ENCODE measurements at regions not wholly inside any gene's neighbourhood (a gene's known extent, or its start where the extent isn't known, plus 50 kb on each side); places are given as distances from the start of the nearest gene placed in this dataset.

DNA sequence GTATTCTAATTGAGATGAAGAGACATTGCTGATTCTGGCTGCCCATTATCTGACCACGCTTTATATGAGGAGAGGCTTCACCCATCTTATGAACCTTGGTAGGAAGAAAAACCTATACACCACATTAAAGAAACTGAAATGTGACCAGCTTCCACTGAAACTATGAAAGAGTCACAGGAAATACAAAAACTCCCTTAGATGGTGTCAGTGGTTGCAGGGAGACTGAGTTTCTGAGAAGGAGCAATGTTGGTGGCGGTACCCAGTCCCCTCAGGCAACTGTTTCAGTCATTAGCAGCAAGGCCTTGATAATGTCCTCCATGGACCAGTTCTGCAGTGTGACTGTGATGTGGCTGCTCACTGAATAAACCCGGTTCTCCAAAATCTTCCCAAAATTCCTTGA is 110.5 kb upstream of the FTMT start:
- no peak for DNase-seq

DNA sequence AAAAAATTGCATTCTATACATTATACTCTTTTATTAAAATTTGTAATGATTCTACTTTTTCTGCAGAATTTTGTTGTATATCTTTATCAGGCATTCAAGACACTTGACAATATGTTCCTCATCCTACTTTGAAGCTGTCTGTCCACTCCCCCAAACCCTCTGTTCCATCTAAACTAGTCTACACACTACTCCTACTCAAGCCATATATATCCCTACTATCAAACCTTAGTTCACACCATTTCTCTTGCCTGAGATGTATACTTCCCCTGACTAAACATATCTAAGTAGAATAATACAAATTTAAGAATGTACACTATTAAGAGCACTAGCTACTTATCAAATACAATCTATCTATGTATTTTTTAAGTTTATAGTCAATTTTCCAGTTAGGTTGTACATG is 107.1 kb upstream of the FTMT start:
- no peak for DNase-seq

DNA sequence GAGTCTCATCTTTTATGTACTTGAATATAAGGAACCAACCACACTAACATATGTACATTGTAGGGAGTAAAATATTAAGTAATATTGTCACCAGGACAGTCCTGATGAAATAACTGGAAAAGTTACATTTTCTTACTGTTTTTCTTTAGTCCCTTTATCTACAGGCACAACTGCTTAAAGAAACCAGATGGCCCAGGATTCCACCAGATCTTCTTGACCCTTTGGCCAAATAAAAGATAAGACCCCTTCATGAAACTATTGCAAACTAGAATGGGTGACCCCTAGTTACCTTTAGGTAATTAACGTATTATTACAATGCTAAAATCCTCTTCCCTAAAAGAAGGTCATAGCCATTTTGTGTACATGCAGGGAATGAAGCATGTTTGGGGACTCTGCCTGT is 106.3 kb upstream of the FTMT start:
- DNase-seq: no peak

DNA sequence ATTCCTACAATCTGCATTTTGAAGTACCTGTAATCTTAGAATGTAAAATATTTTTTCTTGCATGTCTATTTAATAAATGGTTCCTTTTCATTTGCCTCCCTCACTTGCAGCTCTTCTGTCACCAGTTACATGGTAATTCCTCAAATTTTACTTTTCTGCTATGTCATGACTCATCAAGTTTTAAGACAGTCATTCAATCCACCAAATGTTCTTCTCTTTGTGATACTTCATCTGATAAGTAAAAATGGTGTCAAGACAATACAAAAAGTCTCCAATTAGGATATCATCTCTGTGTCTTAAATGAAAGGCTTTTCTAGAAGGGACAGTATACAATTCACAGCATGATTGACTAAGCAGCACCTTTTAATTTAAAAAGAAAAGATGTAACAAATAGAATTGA is 104.9 kb upstream of the FTMT start:
- DNase-seq: no peak

DNA sequence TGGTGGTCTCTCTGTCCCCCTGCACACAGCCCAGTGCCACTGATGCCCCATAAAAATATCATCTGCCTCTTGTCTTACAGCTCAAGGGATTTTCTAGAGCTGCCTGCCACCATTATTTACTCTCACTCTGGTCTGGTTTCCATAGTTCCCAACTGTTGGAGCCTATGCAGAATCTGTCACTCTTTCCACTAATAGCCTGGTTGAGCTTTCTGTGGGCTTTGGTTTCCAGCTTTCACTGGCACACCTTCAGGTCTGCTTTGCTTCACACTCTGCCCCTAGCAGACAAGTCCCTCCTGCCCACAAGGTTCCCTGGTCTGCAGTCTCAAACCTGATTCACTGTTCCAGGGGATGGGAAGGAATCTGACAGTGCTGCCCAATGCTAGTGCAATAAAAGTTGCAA is 103.0 kb upstream of the FTMT start:
- no peak for DNase-seq

DNA sequence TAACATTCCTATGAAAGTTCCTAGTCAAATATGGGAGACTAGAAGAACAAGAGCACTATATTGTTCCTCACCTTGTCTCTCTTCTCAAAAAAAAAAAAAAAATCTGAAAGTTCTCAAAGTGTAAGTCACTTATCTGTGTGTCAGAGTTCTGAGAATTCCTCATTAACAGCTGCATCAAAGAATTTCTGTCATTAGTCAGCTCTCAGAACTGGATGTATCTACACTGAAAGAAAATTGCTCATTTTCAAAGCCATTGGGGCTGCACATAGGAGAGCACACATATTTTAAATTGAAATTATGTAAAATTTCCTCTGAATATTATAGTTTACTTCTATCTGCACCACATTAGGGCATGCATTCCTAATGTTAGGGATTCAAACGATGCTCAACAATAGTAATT is 99.5 kb upstream of the FTMT start:
- no peak for DNase-seq

DNA sequence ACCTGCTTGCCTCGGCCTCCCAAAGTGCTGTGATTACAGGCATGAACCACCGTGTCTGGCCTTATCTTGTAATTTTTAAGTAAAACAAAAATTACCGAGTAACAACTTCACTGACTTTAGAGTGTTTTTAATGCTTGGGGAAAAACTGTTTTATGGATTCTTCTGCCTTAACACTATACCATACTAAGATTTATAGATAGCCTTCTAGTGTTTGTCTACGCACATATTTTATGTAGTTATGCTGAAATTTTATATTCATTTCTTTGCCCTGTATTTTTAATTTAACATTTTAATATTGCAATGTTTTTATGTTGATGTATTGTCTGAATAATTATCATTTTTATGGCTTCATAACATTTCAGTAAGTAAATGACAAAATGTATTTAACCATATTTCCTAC is 96.4 kb upstream of the FTMT start:
- DNase-seq: no peak

DNA sequence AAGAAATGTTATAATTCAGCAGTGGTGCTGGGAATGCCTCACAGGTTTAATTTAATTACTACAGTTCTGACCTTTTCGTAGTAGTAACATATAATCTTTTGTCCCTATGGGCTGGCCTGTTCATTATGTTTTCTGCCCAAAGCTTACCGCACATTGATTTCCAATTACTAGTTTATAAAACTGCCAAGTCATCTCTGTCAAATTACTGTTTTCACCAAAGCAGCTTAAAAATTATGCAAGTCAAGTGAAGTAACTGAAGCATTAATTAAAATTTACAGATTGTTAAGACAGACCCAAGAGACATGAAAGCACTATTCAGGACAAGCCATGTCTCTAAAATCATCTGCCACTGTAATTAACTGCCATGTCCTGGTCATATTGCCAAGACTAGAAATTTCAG is 93.9 kb upstream of the FTMT start:
- no peak for DNase-seq

DNA sequence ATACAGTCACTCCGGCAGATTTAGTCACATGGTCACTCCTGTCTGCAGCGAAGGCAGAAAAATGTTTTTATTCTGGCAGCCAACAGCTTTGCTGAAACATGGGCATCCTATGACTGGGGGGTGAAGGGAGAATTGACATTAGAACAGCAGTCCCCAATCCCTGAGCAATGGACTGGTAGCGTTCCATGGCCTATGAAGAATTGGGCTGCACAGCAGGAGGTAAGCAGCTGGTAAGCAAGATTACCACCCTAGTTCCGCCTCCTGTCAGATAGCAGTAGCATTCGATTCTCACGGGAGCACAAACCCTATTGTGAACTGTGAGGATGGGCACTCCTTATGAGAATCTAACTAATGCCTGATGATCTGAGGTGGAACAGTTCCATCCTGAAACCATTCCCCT is 93.1 kb upstream of the FTMT start:
- DNase-seq: no peak

DNA sequence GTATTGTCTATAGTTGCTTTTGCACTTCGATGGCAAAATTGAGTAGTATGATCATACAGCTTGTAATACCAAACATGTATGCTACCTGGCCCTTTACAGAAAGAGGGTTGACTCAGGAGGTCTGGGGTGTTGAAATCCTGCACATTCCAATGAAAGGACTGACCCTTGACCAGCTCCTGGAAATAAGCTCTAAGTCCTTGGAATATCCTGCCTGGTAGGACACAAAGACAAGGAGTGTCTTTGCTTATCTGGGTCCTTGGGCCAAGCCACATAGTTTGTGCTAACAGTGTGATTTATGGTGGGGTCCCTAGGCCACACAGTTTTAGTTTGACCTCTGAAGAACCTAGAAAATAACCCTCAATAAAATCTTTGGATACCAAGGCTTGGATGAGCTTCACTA is 89.3 kb upstream of the FTMT start:
- no peak for DNase-seq

DNA sequence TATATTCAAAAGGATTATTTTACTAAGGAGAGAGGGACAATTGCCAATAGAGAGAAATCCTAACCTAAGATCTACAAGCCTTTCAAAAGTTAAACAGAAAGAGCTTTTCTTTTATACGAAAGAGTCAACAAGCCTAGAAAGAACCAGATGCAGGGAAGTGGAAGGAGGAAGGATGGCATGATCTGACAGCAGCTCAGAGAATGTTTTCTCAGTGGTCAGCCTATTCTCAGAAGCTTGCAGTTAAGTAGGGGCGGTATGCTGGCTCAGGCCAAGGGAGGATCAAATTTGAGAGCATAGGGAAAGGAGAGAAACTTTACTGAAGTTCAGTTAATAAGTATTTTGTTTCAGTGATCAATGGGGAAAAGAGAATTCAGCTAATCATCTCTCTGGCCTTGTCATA is 88.0 kb upstream of the FTMT start:
- no peak for DNase-seq

DNA sequence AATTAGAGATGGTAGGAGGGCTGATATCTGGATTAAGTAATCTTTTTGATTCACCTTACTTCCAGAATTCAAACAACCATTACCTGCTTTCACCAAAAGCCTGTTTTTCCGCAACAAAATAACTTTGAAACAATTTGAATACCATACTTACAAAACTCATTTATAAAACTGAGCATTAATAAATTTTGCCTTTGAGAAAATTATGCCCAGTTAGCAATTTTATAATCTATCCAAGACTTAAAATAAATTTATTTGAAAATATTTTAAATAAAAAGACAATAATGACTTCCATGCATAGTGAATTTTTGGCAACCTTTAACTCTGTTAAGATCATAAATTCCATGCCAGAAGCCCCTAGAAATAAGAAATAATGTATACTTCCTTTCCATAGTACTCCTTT is 71.3 kb upstream of the FTMT start:
- DNase-seq: no peak

DNA sequence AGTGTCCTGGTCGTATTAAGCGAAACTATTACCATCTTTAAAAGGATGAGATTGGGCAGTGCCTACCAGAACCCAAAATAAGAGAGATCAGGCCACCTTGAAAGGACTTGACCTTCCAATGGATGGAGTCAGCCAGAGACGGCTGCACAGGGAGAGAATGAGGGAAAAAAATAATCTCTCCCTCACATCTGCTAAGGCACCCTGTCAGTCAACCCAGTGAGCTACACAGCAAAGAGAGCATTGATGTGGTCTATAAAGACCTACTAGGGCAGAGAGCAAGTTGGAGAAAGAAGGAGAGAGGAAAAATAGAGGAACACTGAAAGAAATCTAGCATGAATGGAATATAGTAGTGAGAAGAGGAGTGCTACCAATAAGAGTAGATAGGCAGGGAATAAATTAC is 68.0 kb upstream of the FTMT start:
- no peak for DNase-seq

DNA sequence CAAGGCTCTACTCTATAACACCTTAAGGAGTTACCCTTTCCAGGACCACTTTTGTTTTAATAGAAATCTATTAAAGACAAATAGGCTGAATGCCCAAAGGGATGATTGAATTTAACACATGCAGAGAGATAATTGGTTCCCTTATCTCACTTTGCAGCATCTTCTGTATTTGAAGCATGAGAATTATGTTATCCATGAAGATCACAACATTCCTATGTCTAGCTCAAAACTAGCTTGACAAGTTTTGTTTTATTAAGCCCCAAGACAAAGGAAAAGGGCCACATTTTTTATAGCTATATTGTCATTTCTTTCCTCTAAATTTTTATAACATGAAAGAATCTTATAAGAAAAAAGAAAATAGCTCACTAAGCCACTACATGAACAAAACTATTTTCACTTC is 57.9 kb upstream of the FTMT start:
- DNase-seq: no peak

DNA sequence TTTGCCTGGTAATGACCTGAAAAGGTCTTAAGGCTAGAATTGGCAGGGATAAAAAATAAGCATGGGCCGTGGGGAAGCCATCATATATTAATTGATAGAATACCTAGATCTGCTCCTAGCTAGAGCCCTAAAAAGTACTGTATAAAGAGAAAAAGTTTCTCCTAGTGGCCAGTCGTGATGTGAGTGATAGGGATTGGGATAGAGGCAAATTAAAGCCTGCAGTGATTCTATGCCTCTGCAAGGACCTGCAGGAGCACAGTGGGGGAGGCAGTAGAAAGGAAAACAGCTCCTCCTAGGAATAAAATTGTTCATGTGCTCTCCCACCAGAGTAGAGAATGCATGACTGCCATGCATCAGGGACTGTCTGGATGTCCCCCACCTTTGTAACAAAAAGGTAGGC is 56.2 kb upstream of the FTMT start:
- DNase-seq: no peak

DNA sequence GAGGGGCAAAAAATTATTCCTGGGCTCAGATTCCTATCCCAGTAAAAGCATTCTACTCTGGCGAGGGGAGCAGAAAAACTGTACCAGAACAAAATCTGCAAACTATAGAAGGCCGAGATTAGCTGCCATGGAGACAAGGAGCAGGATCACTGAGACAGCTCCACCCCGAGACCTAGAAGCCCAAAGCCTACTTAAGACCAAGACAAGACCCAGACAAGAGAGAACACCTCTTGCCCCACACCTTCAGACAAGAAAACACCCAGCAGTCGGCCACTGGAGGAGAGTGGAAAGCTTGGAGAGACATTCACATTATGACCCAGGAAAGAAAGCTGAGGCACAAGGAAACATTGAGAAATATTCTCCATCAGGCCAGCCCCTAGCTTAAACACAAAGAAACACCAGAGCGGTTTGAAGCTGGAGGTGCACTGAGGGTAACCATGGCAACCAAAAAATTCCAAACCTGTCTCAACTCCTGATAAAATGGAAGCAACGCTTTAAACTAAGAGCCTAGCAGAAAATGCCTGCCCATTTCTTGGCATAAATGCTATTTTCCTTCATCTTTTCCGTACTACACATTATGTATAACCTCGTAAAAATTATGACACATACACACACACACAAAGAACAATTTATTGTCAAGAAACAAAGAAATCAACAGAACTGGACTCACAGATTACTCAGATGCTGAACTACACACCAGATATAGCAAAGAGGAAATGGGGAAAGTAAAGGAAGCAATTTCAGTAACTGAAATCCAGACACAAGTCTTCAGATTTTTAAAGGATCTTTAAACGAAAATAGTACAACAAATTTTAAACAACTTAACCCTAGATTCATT is 53.8 kb upstream of the FTMT start:
- DNase-seq: no peak

All from left kidney (tissue), 1 donor.